NB4 (cell line): ENCODE measurements at regions not wholly inside any gene's neighbourhood (a gene's known extent, or its start where the extent isn't known, plus 50 kb on each side); places are given as distances from the start of the nearest gene placed in this dataset.

ENCODE experiments used
- POLR2A ChIP-seq: IDR thresholded peaks from 2 replicates; pipeline ENCODE4 v1.6.1; 2011; ENCODE audit warnings: mild to moderate bottlenecking; ENCODE audit not compliant: insufficient read length; ENCODE audit errors: extremely low read depth
- TF ChIP-seq, protein P1 (sequence below): IDR thresholded peaks from one replicate; pipeline ENCODE4 v1.5.1; 2012; ENCODE audit warnings: low read depth, low read length

DNA sequence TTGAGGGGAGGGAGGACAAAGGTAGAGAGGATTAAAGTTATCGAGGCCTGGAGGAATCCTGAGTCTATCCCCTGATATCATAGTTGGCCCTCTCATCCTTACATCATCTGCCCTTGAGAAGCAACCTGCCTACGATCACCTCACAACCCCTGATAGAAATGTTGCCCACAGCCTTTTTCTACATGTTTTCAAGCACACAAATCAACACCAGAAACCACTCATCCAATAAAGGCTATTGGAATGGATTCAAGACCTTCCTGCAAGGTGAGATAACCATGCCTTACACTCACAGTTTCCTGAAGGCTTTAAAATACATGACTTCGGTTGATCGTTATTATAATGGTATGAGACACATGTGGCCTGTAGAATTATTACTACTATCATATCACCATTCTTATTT lies 175.7 kb upstream of the EGLN3 start:
- no peak for TF ChIP-seq POLR2A
- TF ChIP-seq, protein P1, sequence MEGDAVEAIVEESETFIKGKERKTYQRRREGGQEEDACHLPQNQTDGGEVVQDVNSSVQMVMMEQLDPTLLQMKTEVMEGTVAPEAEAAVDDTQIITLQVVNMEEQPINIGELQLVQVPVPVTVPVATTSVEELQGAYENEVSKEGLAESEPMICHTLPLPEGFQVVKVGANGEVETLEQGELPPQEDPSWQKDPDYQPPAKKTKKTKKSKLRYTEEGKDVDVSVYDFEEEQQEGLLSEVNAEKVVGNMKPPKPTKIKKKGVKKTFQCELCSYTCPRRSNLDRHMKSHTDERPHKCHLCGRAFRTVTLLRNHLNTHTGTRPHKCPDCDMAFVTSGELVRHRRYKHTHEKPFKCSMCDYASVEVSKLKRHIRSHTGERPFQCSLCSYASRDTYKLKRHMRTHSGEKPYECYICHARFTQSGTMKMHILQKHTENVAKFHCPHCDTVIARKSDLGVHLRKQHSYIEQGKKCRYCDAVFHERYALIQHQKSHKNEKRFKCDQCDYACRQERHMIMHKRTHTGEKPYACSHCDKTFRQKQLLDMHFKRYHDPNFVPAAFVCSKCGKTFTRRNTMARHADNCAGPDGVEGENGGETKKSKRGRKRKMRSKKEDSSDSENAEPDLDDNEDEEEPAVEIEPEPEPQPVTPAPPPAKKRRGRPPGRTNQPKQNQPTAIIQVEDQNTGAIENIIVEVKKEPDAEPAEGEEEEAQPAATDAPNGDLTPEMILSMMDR, result no peak
